IMR-90 (cell line): ENCODE measurements at regions not wholly inside any gene's neighbourhood (a gene's known extent, or its start where the extent isn't known, plus 50 kb on each side); places are given as distances from the start of the nearest gene placed in this dataset.

Experiments used
- ATAC-seq: fragments of 200-7000 bp; cut with Tn5 transposase; 2 replicates; pipeline ENCODE4 v1.9.1; 2020; ENCODE audit warnings: low read depth, mild to moderate bottlenecking, moderate library complexity
- BruUV-seq: library from RNA; stranded (reverse); fragments of 400-500 nt; replicated peaks from 2 replicates; lab custom pipeline; 2021; lab: Mats Ljungman, UMichigan
- CTCF ChIA-PET: fragments of 300-600 bp; formaldehyde crosslinking; extraction: SDS; loops from one replicate; lab custom pipeline; 2021; ENCODE audit warnings: antibody characterized with exemption; lab: Yijun Ruan, JAX
- POLR2A ChIA-PET: fragments of 300-600 bp; sonication (Branson Sonifier 250); formaldehyde crosslinking; loops from one replicate; lab custom pipeline; 2022; ENCODE audit warnings: antibody characterized with exemption; ENCODE audit not compliant: unreplicated experiment; lab: Charles Lee
- DNase-seq: peaks from one replicate; pipeline ENCODE4 v3.0.0; 2013
- H2AFZ ChIP-seq: replicated peaks from 2 replicates; pipeline ENCODE3; 2013; ENCODE audit warnings: low read length, mild to moderate bottlenecking; ENCODE audit not compliant: poor library complexity
- H2AK5ac ChIP-seq: 2 replicates; pipeline ENCODE4 v1.6.1; 2013; ENCODE audit warnings: low read depth, low read length, inconsistent platforms
- H2AK9ac ChIP-seq: replicated peaks from 2 replicates; pipeline ENCODE3; 2013; ENCODE audit warnings: mild to moderate bottlenecking, low read depth, low read length, moderate library complexity; ENCODE audit not compliant: poor library complexity
- H2BK120ac ChIP-seq: 2 replicates; pipeline ENCODE4 v1.6.1; 2013; ENCODE audit warnings: low read depth, low read length, inconsistent platforms
- H2BK15ac ChIP-seq: 3 replicates; pipeline ENCODE4 v1.6.1; 2013; ENCODE audit warnings: low read depth, low read length, inconsistent platforms
- H2BK20ac ChIP-seq: 2 replicates; pipeline ENCODE4 v1.6.1; 2013; ENCODE audit warnings: low read depth, mild to moderate bottlenecking, inconsistent platforms, low read length, moderate library complexity
- H2BK5ac ChIP-seq: 2 replicates; pipeline ENCODE4 v1.6.1; 2013; ENCODE audit warnings: mild to moderate bottlenecking, low read depth, low read length, inconsistent platforms; ENCODE audit not compliant: poor library complexity, severe bottlenecking
- H3K14ac ChIP-seq: replicated peaks from 2 replicates; pipeline ENCODE4 v1.6.1; 2013; ENCODE audit warnings: low read depth, low read length, inconsistent platforms
- H3K18ac ChIP-seq: 2 replicates; pipeline ENCODE4 v1.6.1; 2013; ENCODE audit warnings: low read depth, low read length, control low read depth
- H3K23ac ChIP-seq: 2 replicates; pipeline ENCODE4 v1.6.1; 2013; ENCODE audit warnings: low read depth, low read length, inconsistent platforms
- H3K27ac ChIP-seq: 2 replicates; pipeline ENCODE4 v1.5.1; 2013; ENCODE audit warnings: mild to moderate bottlenecking, control low read depth, low read length; ENCODE audit not compliant: insufficient read depth
- H3K27me3 ChIP-seq: 2 replicates; pipeline ENCODE4 v1.6.1; 2013; ENCODE audit warnings: low read length; ENCODE audit not compliant: control insufficient read depth, insufficient read depth
- H3K36me3 ChIP-seq: 2 replicates; pipeline ENCODE4 v1.6.1; 2013; ENCODE audit warnings: low read length, mixed read lengths; ENCODE audit not compliant: control insufficient read depth, insufficient read depth
- H3K4ac ChIP-seq: 2 replicates; pipeline ENCODE4 v1.6.1; 2013; ENCODE audit warnings: low read depth, low read length, inconsistent platforms
- H3K4me1 ChIP-seq: 2 replicates; pipeline ENCODE4 v1.6.1; 2013; ENCODE audit warnings: low read length, mixed read lengths; ENCODE audit not compliant: control insufficient read depth, insufficient read depth
- H3K4me2 ChIP-seq: 2 replicates; pipeline ENCODE4 v1.6.1; 2013; ENCODE audit warnings: low read depth, mild to moderate bottlenecking, control low read depth, low read length, moderate library complexity
- H3K4me3 ChIP-seq: 2 replicates; pipeline ENCODE4 v1.5.1; 2013; ENCODE audit warnings: low read depth, mild to moderate bottlenecking, control low read depth, low read length, moderate library complexity; ENCODE audit not compliant: insufficient read depth
- H3K56ac ChIP-seq: 2 replicates; pipeline ENCODE4 v1.6.1; 2013; ENCODE audit warnings: low read length, inconsistent platforms; ENCODE audit not compliant: insufficient read depth; ENCODE audit errors: extremely low read depth
- H3K79me1 ChIP-seq, 2 experiments: 2 replicates each; pipeline ENCODE4 v1.6.1; 2013; ENCODE audit warnings: low read length in 2 of 2, inconsistent platforms in 1 of 2, low read depth in 1 of 2
- H3K9ac ChIP-seq: 2 replicates; pipeline ENCODE4 v1.6.1; 2013; ENCODE audit warnings: low read depth, low read length, control low read depth
- H3K9me1 ChIP-seq: 2 replicates; pipeline ENCODE4 v1.6.1; 2013; ENCODE audit warnings: low read length, inconsistent platforms; ENCODE audit not compliant: insufficient read depth
- H3K9me3 ChIP-seq: 2 replicates; pipeline ENCODE4 v1.6.1; 2013; ENCODE audit warnings: low read length; ENCODE audit not compliant: control insufficient read depth, insufficient read depth
- H4K20me1 ChIP-seq: 2 replicates; pipeline ENCODE4 v1.6.1; 2013; ENCODE audit warnings: low read length, inconsistent platforms; ENCODE audit not compliant: insufficient read depth
- H4K5ac ChIP-seq: 2 replicates; pipeline ENCODE4 v1.6.1; 2013; ENCODE audit warnings: mild to moderate bottlenecking, low read depth, low read length, control low read depth
- H4K8ac ChIP-seq, 2 experiments: 2 replicates each; pipeline ENCODE4 v1.6.1; 2013; ENCODE audit warnings: low read depth in 2 of 2, low read length in 2 of 2, control low read depth in 1 of 2, inconsistent platforms in 1 of 2
- H4K91ac ChIP-seq: 2 replicates; pipeline ENCODE4 v1.6.1; 2013; ENCODE audit warnings: low read depth, low read length, inconsistent platforms; ENCODE audit not compliant: insufficient read depth
- ELK1 ChIP-seq: fragments of 150-350 bp; IDR thresholded peaks from 2 replicates; pipeline ENCODE4 v1.6.1; 2016; ENCODE audit warnings: low read depth, mild to moderate bottlenecking, low read length, moderate library complexity, borderline replicate concordance
- MAFK ChIP-seq: IDR thresholded peaks from 2 replicates; pipeline ENCODE4 v1.6.1; 2012; ENCODE audit warnings: low read depth, low read length, improper control_type of control experiment
- SMC3 ChIP-seq: fragments of 150-350 bp; IDR thresholded peaks from 2 replicates; pipeline ENCODE4 v1.6.1; 2016; ENCODE audit warnings: low read depth, mild to moderate bottlenecking, antibody characterized with exemption, low read length, moderate library complexity
- USF2 ChIP-seq: fragments of 150-350 bp; IDR thresholded peaks from 2 replicates; pipeline ENCODE4 v1.6.1; 2017; ENCODE audit warnings: mild to moderate bottlenecking, antibody characterized with exemption, low read length, low read depth
- WGBS, 2 experiments: methylation state at CpG; one replicate each; pipeline versions ENCODE4 v1.1.5 to v1.1.7; 2013; ENCODE audit warnings: missing lambda C conversion rate in 2 of 2; ENCODE audit not compliant: insufficient read length in 1 of 2; ENCODE audit errors: extremely low coverage in 2 of 2; 5-methylcytosine and 5-hydroxymethylcytosine counted together
- dilution Hi-C: fragments of 300-500 bp; cut with HindIII; formaldehyde crosslinking; loops from one replicate; pipeline ENCODE4 v1.14.3; 2018; ENCODE audit warnings: low sequenced_read_pairs; ENCODE audit not compliant: unreplicated experiment
- in situ Hi-C: fragments of 300-500 bp; cut with MboI; formaldehyde crosslinking; loops from 3 replicates; pipeline ENCODE4 v1.14.3; 2019; ENCODE audit warnings: low sequenced_read_pairs, inconsistent platforms, mixed read lengths
- intact Hi-C: fragments of 100-400 bp; cut with micrococcal nuclease; formaldehyde crosslinking; loops from 2 replicates; pipeline ENCODE4 v1.10.0; 2022

- Histone ChIP-seq H2AFZ (peak overlapping the region; percentile 96), H4K5ac (no peak overlapping the region), H2AK9ac (no peak overlapping the region), H4K20me1 (no peaks in the 10 kb centered on the region), H4K91ac (no peak overlapping the region), H3K56ac (no peak overlapping the region), H2BK20ac (no peak overlapping the region), H3K4ac (no peak overlapping the region), H3K9ac (no peak overlapping the region), H3K14ac (no peak overlapping the region), H3K36me3 (no peaks in the 10 kb centered on the region), H4K8ac (peak overlapping the region in 1 of 2 experiments; percentile 11; a peak in 1 of 4 replicates), H3K27ac (no peak overlapping the region), H3K9me3 (no peaks in the 10 kb centered on the region), H2AK5ac (no peak overlapping the region), H3K4me2 (no peak overlapping the region), H3K4me3 (peak overlapping the region; percentile 70), H2BK5ac (no peak overlapping the region), H3K79me1 (no peaks in the 10 kb centered on the region), H2BK120ac (no peak overlapping the region), H3K18ac (no peak overlapping the region), H3K23ac (no peak overlapping the region), H3K27me3 (no peaks in the 10 kb centered on the region; the same call in none of the 2 replicates), H2BK15ac (no peak overlapping the region), H3K9me1 (no peaks in the 10 kb centered on the region), H3K4me1 (no peaks in the 10 kb centered on the region)
- in situ Hi-C loops (loop anchor here (25.0 kb wide), 1 partner anchor 195 kb away; no protein-coding TSS in a partner anchor), intact Hi-C loops (loop anchor here (5.0 kb wide), 1 partner anchor 350 kb away; the partner anchor contains the start of gene ARGLU1), dilution Hi-C loops (no loop called here)
- ChIA-PET POLR2A (no interaction called here), CTCF (no interaction called here)
- BruUV-seq = no TSS peak
- DNase-seq (no peak), ATAC-seq (no peak)
- TF ChIP-seq MAFK (no peak), SMC3 (no peak), ELK1 (no peak), USF2 (no peak)
- WGBS, 2 experiments = 85% methylated on average over 9 of the region's 33 CpGs; no CpG with 5 or more reads in 1 of the 2 experiments
These were observed 349.2 kb upstream of the ARGLU1 start for GRCh38 chr13:106917024-106917571.
